IMR-90 (cell line): ENCODE measurements at regions not wholly inside any gene's neighbourhood (a gene's known extent, or its start where the extent isn't known, plus 50 kb on each side); places are given as distances from the start of the nearest gene placed in this dataset.

Experiments used
- ATAC-seq: fragments of 200-7000 bp; cut with Tn5 transposase; 2 replicates; pipeline ENCODE4 v1.9.1; 2020; ENCODE audit warnings: low read depth, mild to moderate bottlenecking, moderate library complexity
- BruUV-seq: library from RNA; stranded (reverse); fragments of 400-500 nt; replicated peaks from 2 replicates; lab custom pipeline; 2021; lab: Mats Ljungman, UMichigan
- CTCF ChIA-PET: fragments of 300-600 bp; formaldehyde crosslinking; extraction: SDS; loops from one replicate; lab custom pipeline; 2021; ENCODE audit warnings: antibody characterized with exemption; lab: Yijun Ruan, JAX
- POLR2A ChIA-PET: fragments of 300-600 bp; sonication (Branson Sonifier 250); formaldehyde crosslinking; loops from one replicate; lab custom pipeline; 2022; ENCODE audit warnings: antibody characterized with exemption; ENCODE audit not compliant: unreplicated experiment; lab: Charles Lee
- DNase-seq: peaks from one replicate; pipeline ENCODE4 v3.0.0; 2013
- H2AFZ ChIP-seq: replicated peaks from 2 replicates; pipeline ENCODE3; 2013; ENCODE audit warnings: low read length, mild to moderate bottlenecking; ENCODE audit not compliant: poor library complexity
- H2AK5ac ChIP-seq: 2 replicates; pipeline ENCODE4 v1.6.1; 2013; ENCODE audit warnings: low read depth, low read length, inconsistent platforms
- H2AK9ac ChIP-seq: replicated peaks from 2 replicates; pipeline ENCODE3; 2013; ENCODE audit warnings: mild to moderate bottlenecking, low read depth, low read length, moderate library complexity; ENCODE audit not compliant: poor library complexity
- H2BK120ac ChIP-seq: 2 replicates; pipeline ENCODE4 v1.6.1; 2013; ENCODE audit warnings: low read depth, low read length, inconsistent platforms
- H2BK15ac ChIP-seq: 3 replicates; pipeline ENCODE4 v1.6.1; 2013; ENCODE audit warnings: low read depth, low read length, inconsistent platforms
- H2BK20ac ChIP-seq: 2 replicates; pipeline ENCODE4 v1.6.1; 2013; ENCODE audit warnings: low read depth, mild to moderate bottlenecking, inconsistent platforms, low read length, moderate library complexity
- H2BK5ac ChIP-seq: 2 replicates; pipeline ENCODE4 v1.6.1; 2013; ENCODE audit warnings: mild to moderate bottlenecking, low read depth, low read length, inconsistent platforms; ENCODE audit not compliant: poor library complexity, severe bottlenecking
- H3K14ac ChIP-seq: replicated peaks from 2 replicates; pipeline ENCODE4 v1.6.1; 2013; ENCODE audit warnings: low read depth, low read length, inconsistent platforms
- H3K18ac ChIP-seq: 2 replicates; pipeline ENCODE4 v1.6.1; 2013; ENCODE audit warnings: low read depth, low read length, control low read depth
- H3K23ac ChIP-seq: 2 replicates; pipeline ENCODE4 v1.6.1; 2013; ENCODE audit warnings: low read depth, low read length, inconsistent platforms
- H3K27ac ChIP-seq: 2 replicates; pipeline ENCODE4 v1.5.1; 2013; ENCODE audit warnings: mild to moderate bottlenecking, control low read depth, low read length; ENCODE audit not compliant: insufficient read depth
- H3K27me3 ChIP-seq: 2 replicates; pipeline ENCODE4 v1.6.1; 2013; ENCODE audit warnings: low read length; ENCODE audit not compliant: control insufficient read depth, insufficient read depth
- H3K36me3 ChIP-seq: 2 replicates; pipeline ENCODE4 v1.6.1; 2013; ENCODE audit warnings: low read length, mixed read lengths; ENCODE audit not compliant: control insufficient read depth, insufficient read depth
- H3K4ac ChIP-seq: 2 replicates; pipeline ENCODE4 v1.6.1; 2013; ENCODE audit warnings: low read depth, low read length, inconsistent platforms
- H3K4me1 ChIP-seq: 2 replicates; pipeline ENCODE4 v1.6.1; 2013; ENCODE audit warnings: low read length, mixed read lengths; ENCODE audit not compliant: control insufficient read depth, insufficient read depth
- H3K4me2 ChIP-seq: 2 replicates; pipeline ENCODE4 v1.6.1; 2013; ENCODE audit warnings: low read depth, mild to moderate bottlenecking, control low read depth, low read length, moderate library complexity
- H3K4me3 ChIP-seq: 2 replicates; pipeline ENCODE4 v1.5.1; 2013; ENCODE audit warnings: low read depth, mild to moderate bottlenecking, control low read depth, low read length, moderate library complexity; ENCODE audit not compliant: insufficient read depth
- H3K56ac ChIP-seq: 2 replicates; pipeline ENCODE4 v1.6.1; 2013; ENCODE audit warnings: low read length, inconsistent platforms; ENCODE audit not compliant: insufficient read depth; ENCODE audit errors: extremely low read depth
- H3K79me1 ChIP-seq, 2 experiments: 2 replicates each; pipeline ENCODE4 v1.6.1; 2013; ENCODE audit warnings: low read length in 2 of 2, inconsistent platforms in 1 of 2, low read depth in 1 of 2
- H3K9ac ChIP-seq: 2 replicates; pipeline ENCODE4 v1.6.1; 2013; ENCODE audit warnings: low read depth, low read length, control low read depth
- H3K9me1 ChIP-seq: 2 replicates; pipeline ENCODE4 v1.6.1; 2013; ENCODE audit warnings: low read length, inconsistent platforms; ENCODE audit not compliant: insufficient read depth
- H3K9me3 ChIP-seq: 2 replicates; pipeline ENCODE4 v1.6.1; 2013; ENCODE audit warnings: low read length; ENCODE audit not compliant: control insufficient read depth, insufficient read depth
- H4K20me1 ChIP-seq: 2 replicates; pipeline ENCODE4 v1.6.1; 2013; ENCODE audit warnings: low read length, inconsistent platforms; ENCODE audit not compliant: insufficient read depth
- H4K5ac ChIP-seq: 2 replicates; pipeline ENCODE4 v1.6.1; 2013; ENCODE audit warnings: mild to moderate bottlenecking, low read depth, low read length, control low read depth
- H4K8ac ChIP-seq, 2 experiments: 2 replicates each; pipeline ENCODE4 v1.6.1; 2013; ENCODE audit warnings: low read depth in 2 of 2, low read length in 2 of 2, control low read depth in 1 of 2, inconsistent platforms in 1 of 2
- H4K91ac ChIP-seq: 2 replicates; pipeline ENCODE4 v1.6.1; 2013; ENCODE audit warnings: low read depth, low read length, inconsistent platforms; ENCODE audit not compliant: insufficient read depth
- FOS ChIP-seq: fragments of 150-350 bp; IDR thresholded peaks from 2 replicates; pipeline ENCODE4 v1.6.1; 2016; ENCODE audit warnings: low read depth, low read length
- MAFK ChIP-seq: IDR thresholded peaks from 2 replicates; pipeline ENCODE4 v1.6.1; 2012; ENCODE audit warnings: low read depth, low read length, improper control_type of control experiment
- MAZ ChIP-seq: IDR thresholded peaks from 2 replicates; pipeline ENCODE4 v1.6.1; 2012; ENCODE audit warnings: low read depth, mild to moderate bottlenecking, low read length, improper control_type of control experiment, moderate library complexity, borderline replicate concordance
- MXI1 ChIP-seq: IDR thresholded peaks from 2 replicates; pipeline ENCODE4 v1.6.1; 2012; ENCODE audit warnings: low read depth, mild to moderate bottlenecking, low read length, moderate library complexity, borderline replicate concordance
- POLR2A ChIP-seq: IDR thresholded peaks from 2 replicates; pipeline ENCODE4 v1.6.1; 2012; ENCODE audit warnings: mild to moderate bottlenecking, low read depth, low read length
- RFX5 ChIP-seq: IDR thresholded peaks from 2 replicates; pipeline ENCODE4 v1.8.0; 2012; ENCODE audit warnings: low read depth, mild to moderate bottlenecking, low read length, moderate library complexity
- SMC3 ChIP-seq: fragments of 150-350 bp; IDR thresholded peaks from 2 replicates; pipeline ENCODE4 v1.6.1; 2016; ENCODE audit warnings: low read depth, mild to moderate bottlenecking, antibody characterized with exemption, low read length, moderate library complexity
- WGBS, 2 experiments: methylation state at CpG; one replicate each; pipeline versions ENCODE4 v1.1.5 to v1.1.7; 2013; ENCODE audit warnings: missing lambda C conversion rate in 2 of 2; ENCODE audit not compliant: insufficient read length in 1 of 2; ENCODE audit errors: extremely low coverage in 2 of 2; 5-methylcytosine and 5-hydroxymethylcytosine counted together
- dilution Hi-C: fragments of 300-500 bp; cut with HindIII; formaldehyde crosslinking; loops from one replicate; pipeline ENCODE4 v1.14.3; 2018; ENCODE audit warnings: low sequenced_read_pairs; ENCODE audit not compliant: unreplicated experiment
- in situ Hi-C: fragments of 300-500 bp; cut with MboI; formaldehyde crosslinking; loops from 3 replicates; pipeline ENCODE4 v1.14.3; 2019; ENCODE audit warnings: low sequenced_read_pairs, inconsistent platforms, mixed read lengths
- intact Hi-C: fragments of 100-400 bp; cut with micrococcal nuclease; formaldehyde crosslinking; loops from 2 replicates; pipeline ENCODE4 v1.10.0; 2022
- TF ChIP-seq, protein P1 (sequence below): conservative IDR thresholded peaks from 2 replicates; pipeline ENCODE4 v1.5.1; 2012; ENCODE audit warnings: mild to moderate bottlenecking, low read depth, low read length, improper control_type of control experiment
- TF ChIP-seq, protein P2 (sequence below): fragments of 150-350 bp; IDR thresholded peaks from 2 replicates; pipeline ENCODE4 v1.6.1; 2017; ENCODE audit warnings: mild to moderate bottlenecking, antibody characterized with exemption, low read length, low read depth

DNA sequence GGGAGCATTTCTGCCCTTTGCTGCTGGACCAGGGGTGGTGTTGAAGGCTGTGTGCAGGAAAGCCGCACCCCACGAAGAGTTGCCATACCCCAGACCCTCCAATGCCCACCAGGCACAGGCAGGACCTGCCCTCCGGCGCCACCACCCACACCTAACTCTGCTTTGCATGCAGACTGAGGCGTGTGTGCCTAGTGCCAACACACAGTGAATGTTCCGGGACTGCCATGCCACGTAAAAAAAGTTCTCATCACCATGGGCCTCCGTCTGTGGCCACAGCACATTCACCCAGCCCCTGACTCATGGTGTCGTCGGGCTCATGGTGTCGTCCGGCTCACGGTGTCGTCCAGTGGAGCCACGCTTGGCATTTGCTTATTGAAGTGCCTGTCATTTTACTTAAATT is 184.9 kb upstream of the RAB6C start:
- no peaks in the 10 kb centered on the region for H3K4me1 ChIP-seq
- no peak overlapping the region for H4K5ac ChIP-seq
- ChIA-PET CTCF (no interaction called here), POLR2A (no interaction called here)
- H3K36me3 ChIP-seq: no peaks in the 10 kb centered on the region
- no peak overlapping the region for H2BK5ac ChIP-seq
- H2AFZ ChIP-seq: no peak overlapping the region
- H2AK5ac ChIP-seq: no peak overlapping the region
- ATAC-seq: no peak
- H3K18ac ChIP-seq: no peak overlapping the region
- no peak overlapping the region for H4K91ac ChIP-seq
- H3K27ac ChIP-seq: no peak overlapping the region
- no TSS peak for BruUV-seq
- H3K4me2 ChIP-seq: no peak overlapping the region
- no peaks in the 10 kb centered on the region for H3K9me1 ChIP-seq
- no peak overlapping the region for H3K23ac ChIP-seq
- intact Hi-C loops (no loop called here), in situ Hi-C loops (no loop called here), dilution Hi-C loops (no loop called here)
- no peaks in the 10 kb centered on the region for H3K79me1 ChIP-seq
- no peak for DNase-seq
- no peak overlapping the region for H3K9ac ChIP-seq
- 60% methylated on average over 2 of the region's 15 CpGs; no CpG with 5 or more reads in 1 of the 2 experiments for WGBS, 2 experiments
- H3K27me3 ChIP-seq: no peaks in the 10 kb centered on the region
- H3K4me3 ChIP-seq: no peak overlapping the region
- no peak overlapping the region for H3K4ac ChIP-seq
- no peak overlapping the region for H2AK9ac ChIP-seq
- peaks cover 5% of the 10 kb centered on the region; the same call in 1 of the 2 replicates for H3K9me3 ChIP-seq
- H2BK120ac ChIP-seq: no peak overlapping the region
- no peak overlapping the region for H2BK20ac ChIP-seq
- no peak overlapping the region for H3K56ac ChIP-seq
- TF ChIP-seq MXI1 (no peak), SMC3 (no peak), POLR2A (no peak), MAFK (no peak), FOS (no peak), RFX5 (no peak), MAZ (no peak)
- TF ChIP-seq, protein P1, sequence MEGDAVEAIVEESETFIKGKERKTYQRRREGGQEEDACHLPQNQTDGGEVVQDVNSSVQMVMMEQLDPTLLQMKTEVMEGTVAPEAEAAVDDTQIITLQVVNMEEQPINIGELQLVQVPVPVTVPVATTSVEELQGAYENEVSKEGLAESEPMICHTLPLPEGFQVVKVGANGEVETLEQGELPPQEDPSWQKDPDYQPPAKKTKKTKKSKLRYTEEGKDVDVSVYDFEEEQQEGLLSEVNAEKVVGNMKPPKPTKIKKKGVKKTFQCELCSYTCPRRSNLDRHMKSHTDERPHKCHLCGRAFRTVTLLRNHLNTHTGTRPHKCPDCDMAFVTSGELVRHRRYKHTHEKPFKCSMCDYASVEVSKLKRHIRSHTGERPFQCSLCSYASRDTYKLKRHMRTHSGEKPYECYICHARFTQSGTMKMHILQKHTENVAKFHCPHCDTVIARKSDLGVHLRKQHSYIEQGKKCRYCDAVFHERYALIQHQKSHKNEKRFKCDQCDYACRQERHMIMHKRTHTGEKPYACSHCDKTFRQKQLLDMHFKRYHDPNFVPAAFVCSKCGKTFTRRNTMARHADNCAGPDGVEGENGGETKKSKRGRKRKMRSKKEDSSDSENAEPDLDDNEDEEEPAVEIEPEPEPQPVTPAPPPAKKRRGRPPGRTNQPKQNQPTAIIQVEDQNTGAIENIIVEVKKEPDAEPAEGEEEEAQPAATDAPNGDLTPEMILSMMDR: no peak
- TF ChIP-seq, protein P2, sequence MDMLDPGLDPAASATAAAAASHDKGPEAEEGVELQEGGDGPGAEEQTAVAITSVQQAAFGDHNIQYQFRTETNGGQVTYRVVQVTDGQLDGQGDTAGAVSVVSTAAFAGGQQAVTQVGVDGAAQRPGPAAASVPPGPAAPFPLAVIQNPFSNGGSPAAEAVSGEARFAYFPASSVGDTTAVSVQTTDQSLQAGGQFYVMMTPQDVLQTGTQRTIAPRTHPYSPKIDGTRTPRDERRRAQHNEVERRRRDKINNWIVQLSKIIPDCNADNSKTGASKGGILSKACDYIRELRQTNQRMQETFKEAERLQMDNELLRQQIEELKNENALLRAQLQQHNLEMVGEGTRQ: no peak
- no peak overlapping the region for H3K14ac ChIP-seq
- H2BK15ac ChIP-seq: no peak overlapping the region
- H4K20me1 ChIP-seq: no peaks in the 10 kb centered on the region
- H4K8ac ChIP-seq: no peak overlapping the region
